ENCODE measurements at regions not wholly inside any gene's neighbourhood (a gene's known extent, or its start where the extent isn't known, plus 50 kb on each side); places are given as distances from the start of the nearest gene placed in this dataset.

- TF ChIP-seq ZNF462 (CRISPR knock-in tag; IDR thresholded peaks at IDR 0.05) = no peak
- TF ChIP-seq ZNF114 (CRISPR knock-in tag; IDR thresholded peaks at IDR 0.05) = no peak
- TF ChIP-seq ZNF331 (CRISPR knock-in tag; IDR thresholded peaks at IDR 0.05; ENCODE audit: low read depth) = no peak
- no peak for TF ChIP-seq EZH2phosphoT487 (IDR thresholded peaks at IDR 0.05; ENCODE audit: unreplicated experiment)
- TF ChIP-seq POLR2AphosphoS5 (IDR thresholded peaks at IDR 0.05; ENCODE audit: low read depth) = no peak
- no peak for TF ChIP-seq CREB1 (CRISPR knock-in tag; IDR thresholded peaks at IDR 0.05; ENCODE audit: low read depth)
- no peak for TF ChIP-seq REST (IDR thresholded peaks at IDR 0.05; ENCODE audit: unreplicated experiment)
- TF ChIP-seq CTCF (conservative IDR thresholded peaks at IDR 0.05; ENCODE audit: low read depth in 2 of 2) = no peak
- TF ChIP-seq NANOG (IDR thresholded peaks at IDR 0.05; ENCODE audit: borderline replicate concordance) = no peak
Observed at GRCh38 chr2:10515887-10516286, 67.8 kb upstream of the ODC1 start (continued).

Measured in GM23338 (cell line).